Ishikawa (cell line): ENCODE measurements at regions not wholly inside any gene's neighbourhood (a gene's known extent, or its start where the extent isn't known, plus 50 kb on each side); places are given as distances from the start of the nearest gene placed in this dataset.

ENCODE experiments used
- CEBPB ChIP-seq: IDR thresholded peaks from 2 replicates; pipeline ENCODE4 v1.6.1; 2012
- CREB1 ChIP-seq: IDR thresholded peaks from 2 replicates; pipeline ENCODE4 v1.6.1; 2012; ENCODE audit warnings: low read depth
- EGR1 ChIP-seq: IDR thresholded peaks from 2 replicates; pipeline ENCODE4 v1.6.1; 2012
- EP300 ChIP-seq: IDR thresholded peaks from 2 replicates; pipeline ENCODE4 v1.6.1; 2012; ENCODE audit warnings: borderline replicate concordance
- FOXM1 ChIP-seq: IDR thresholded peaks from 2 replicates; pipeline ENCODE4 v1.6.1; 2012; ENCODE audit warnings: low read depth, borderline replicate concordance
- MAX ChIP-seq: IDR thresholded peaks from 2 replicates; pipeline ENCODE4 v1.6.1; 2012
- NFIC ChIP-seq: IDR thresholded peaks from 2 replicates; pipeline ENCODE4 v1.6.1; 2012
- RAD21 ChIP-seq: IDR thresholded peaks from 2 replicates; pipeline ENCODE4 v1.6.1; 2012; ENCODE audit warnings: low read depth
- REST ChIP-seq: IDR thresholded peaks from 2 replicates; pipeline ENCODE4 v1.6.1; 2012; ENCODE audit warnings: low read depth, mild to moderate bottlenecking
- TAF1 ChIP-seq: IDR thresholded peaks from 2 replicates; pipeline ENCODE4 v1.6.1; 2012; ENCODE audit warnings: low read depth, mild to moderate bottlenecking
- TCF12 ChIP-seq: IDR thresholded peaks from 2 replicates; pipeline ENCODE4 v1.6.1; 2012; ENCODE audit warnings: low read depth
- TEAD4 ChIP-seq: IDR thresholded peaks from 2 replicates; pipeline ENCODE4 v1.6.1; 2012
- USF1 ChIP-seq: IDR thresholded peaks from 2 replicates; pipeline ENCODE4 v1.6.1; 2012
- YY1 ChIP-seq: IDR thresholded peaks from 2 replicates; pipeline ENCODE4 v1.6.1; 2012; ENCODE audit warnings: low read depth
- ZBTB7A ChIP-seq: IDR thresholded peaks from 2 replicates; pipeline ENCODE4 v1.6.1; 2012; ENCODE audit warnings: low read depth

GRCh38 chr4:184318852-184319251, 101.2 kb upstream of the ENPP6 start:
- TF ChIP-seq REST (no peak), ZBTB7A (no peak), TEAD4 (no peak), TAF1 (no peak), EP300 (no peak), USF1 (no peak), CEBPB (no peak), NFIC (no peak), CREB1 (no peak), EGR1 (no peak), FOXM1 (no peak), RAD21 (no peak), YY1 (no peak)

- TF ChIP-seq CEBPB (no peak), EP300 (no peak), TAF1 (no peak), ZBTB7A (no peak), TEAD4 (no peak), FOXM1 (no peak), CREB1 (no peak), TCF12 (no peak), RAD21 (no peak), NFIC (no peak), USF1 (no peak), MAX (no peak)
Measured at GRCh38 chr4:184317234-184317918, 99.7 kb upstream of the ENPP6 start.

GRCh38 chr4:184316821-184317220, 99.1 kb upstream of the ENPP6 start:
- TF ChIP-seq TAF1: no peak
- TF ChIP-seq RAD21: no peak
- TF ChIP-seq FOXM1: no peak
- TF ChIP-seq YY1: no peak
- TF ChIP-seq CEBPB: no peak
- TF ChIP-seq TCF12: no peak
- TF ChIP-seq MAX: no peak
- TF ChIP-seq EGR1: no peak
- no peak for TF ChIP-seq EP300
- no peak for TF ChIP-seq CREB1
- no peak for TF ChIP-seq REST

- TF ChIP-seq EP300: no peak
- no peak for TF ChIP-seq TEAD4
- no peak for TF ChIP-seq MAX
- no peak for TF ChIP-seq USF1
- no peak for TF ChIP-seq NFIC
- TF ChIP-seq TCF12: no peak
- no peak for TF ChIP-seq TAF1
- TF ChIP-seq REST: no peak
Measured at GRCh38 chr4:184315675-184316359, 98.1 kb upstream of the ENPP6 start.
